Ovary (tissue), 7 donors: ENCODE measurements at regions not wholly inside any gene's neighbourhood (a gene's known extent, or its start where the extent isn't known, plus 50 kb on each side); places are given as distances from the start of the nearest gene placed in this dataset.

ENCODE experiments used
- DNase-seq, 5 donors: peaks; one replicate each; pipeline ENCODE4 v3.0.0-alpha.2; 2019 to 2020
- H3K27ac ChIP-seq, 2 donors: fragments of 200-600 bp; one replicate each; pipeline versions ENCODE4 v1.5.1 to v1.8.0; 2019 to 2022
- H3K27me3 ChIP-seq: fragments of 200-600 bp; one replicate; pipeline ENCODE4 v1.8.0; 2022
- H3K36me3 ChIP-seq: fragments of 200-600 bp; sonication (generic); one replicate; pipeline ENCODE4 v1.5.1; 2019
- H3K4me1 ChIP-seq: one replicate; pipeline ENCODE4 v1.8.1; 2013; ENCODE audit warnings: mild to moderate bottlenecking, moderate library complexity; ENCODE audit not compliant: insufficient read depth
- H3K4me3 ChIP-seq: fragments of 200-600 bp; sonication (generic); one replicate; pipeline ENCODE4 v1.5.1; 2017
- H3K9me3 ChIP-seq, 2 donors: fragments of 200-600 bp in 1 of 2; sonication (generic) in 1 of 2; one replicate each; pipeline versions ENCODE4 v1.5.1 to v1.8.1; 2013 to 2019; ENCODE audit warnings: mild to moderate bottlenecking in 1 of 2, moderate library complexity in 1 of 2
- EP300 ChIP-seq: sonication (generic); formaldehyde crosslinking; IDR thresholded peaks from one replicate; pipeline ENCODE4 v1.6.1; 2017; ENCODE audit warnings: antibody characterized with exemption
- POLR2A ChIP-seq: fragments of 450-650 bp; IDR thresholded peaks from one replicate; pipeline ENCODE4 v1.6.1; 2017; ENCODE audit warnings: antibody characterized with exemption, mild to moderate bottlenecking, moderate library complexity
- WGBS, 3 donors: extraction: QIAGEN DNeasy Blood & Tissue Kit in 1 of 3; methylation state at CpG; one replicate each; pipeline versions ENCODE4 v1.1.5 to v1.1.7; 2013 to 2017; 5-methylcytosine and 5-hydroxymethylcytosine counted together
- intact Hi-C, 4 donors: fragments of 100-400 bp; cut with DNase I; formaldehyde crosslinking; loops; one replicate each; pipeline versions ENCODE4 v1.11.0 to v1.15.1; 2022 to 2023
- TF ChIP-seq, protein P1 (sequence below), 3 donors: fragments of 450-650 bp in 2 of 3; fragments of 200-600 bp in 1 of 3; IDR thresholded peaks; one replicate each; pipeline versions ENCODE4 v1.5.1 to v1.8.0; 2016 to 2022; ENCODE audit warnings: antibody characterized with exemption in 3 of 3, mild to moderate bottlenecking in 1 of 3
- donor health status: DM: no; HTN: no; CAD: no; lungs with moderate emphysema.
- donor health status: DM: no; HTN: no; CAD: no.
- donor health status: Bipolar disorder and iron deficiency.
- donor health status: DM: no; HTN: no; CAD: no.
- donor health status: DM: yes; HTN: yes; CAD: no.

DNA sequence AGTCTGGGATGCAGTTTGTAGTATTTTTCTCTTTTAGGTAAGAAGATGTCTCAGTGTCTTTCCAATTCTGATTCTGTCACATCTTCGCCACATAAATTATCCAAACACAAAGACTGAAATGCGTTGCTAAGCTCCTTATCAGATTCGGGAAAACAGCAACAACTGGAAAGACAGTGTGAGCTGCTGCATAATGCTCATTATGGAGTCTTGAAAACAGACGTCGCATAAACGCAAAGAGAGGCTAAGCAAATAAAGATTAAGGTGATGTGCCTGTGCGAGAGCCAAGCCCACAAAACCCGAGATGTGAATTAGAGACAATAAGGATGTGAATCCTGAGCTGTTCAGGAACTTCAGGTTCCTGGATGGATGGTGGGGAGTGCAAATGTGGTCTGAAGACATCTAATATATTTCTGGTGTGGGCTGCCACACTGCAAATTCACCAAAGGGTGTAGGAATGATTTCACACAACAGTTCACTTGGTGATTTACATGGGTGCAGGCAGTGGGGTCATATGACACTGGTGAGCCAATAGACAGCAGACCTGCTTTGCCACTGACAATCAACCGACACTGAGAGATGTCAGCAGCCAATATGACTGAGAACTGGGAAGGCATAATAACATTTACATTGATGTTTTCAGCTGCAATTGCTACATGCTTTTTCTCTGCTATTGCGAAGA is 195.8 kb downstream of the MTX2 start:
- Histone ChIP-seq H3K27me3 (no peaks in the 10 kb centered on the region), H3K4me1 (no peaks in the 10 kb centered on the region), H3K4me3 (no peak overlapping the region), H3K36me3 (no peaks in the 10 kb centered on the region), H3K9me3 (no peaks in the 10 kb centered on the region), H3K27ac (no peak overlapping the region)
- 74 to 77% (median 75%) methylated on average over 10 of the region's 10 CpGs for WGBS, 3 donors
- DNase-seq, result no peak
- TF ChIP-seq, protein P1, sequence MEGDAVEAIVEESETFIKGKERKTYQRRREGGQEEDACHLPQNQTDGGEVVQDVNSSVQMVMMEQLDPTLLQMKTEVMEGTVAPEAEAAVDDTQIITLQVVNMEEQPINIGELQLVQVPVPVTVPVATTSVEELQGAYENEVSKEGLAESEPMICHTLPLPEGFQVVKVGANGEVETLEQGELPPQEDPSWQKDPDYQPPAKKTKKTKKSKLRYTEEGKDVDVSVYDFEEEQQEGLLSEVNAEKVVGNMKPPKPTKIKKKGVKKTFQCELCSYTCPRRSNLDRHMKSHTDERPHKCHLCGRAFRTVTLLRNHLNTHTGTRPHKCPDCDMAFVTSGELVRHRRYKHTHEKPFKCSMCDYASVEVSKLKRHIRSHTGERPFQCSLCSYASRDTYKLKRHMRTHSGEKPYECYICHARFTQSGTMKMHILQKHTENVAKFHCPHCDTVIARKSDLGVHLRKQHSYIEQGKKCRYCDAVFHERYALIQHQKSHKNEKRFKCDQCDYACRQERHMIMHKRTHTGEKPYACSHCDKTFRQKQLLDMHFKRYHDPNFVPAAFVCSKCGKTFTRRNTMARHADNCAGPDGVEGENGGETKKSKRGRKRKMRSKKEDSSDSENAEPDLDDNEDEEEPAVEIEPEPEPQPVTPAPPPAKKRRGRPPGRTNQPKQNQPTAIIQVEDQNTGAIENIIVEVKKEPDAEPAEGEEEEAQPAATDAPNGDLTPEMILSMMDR (IDR thresholded peaks at IDR 0.05), result no peak
- TF ChIP-seq POLR2A (no peak), EP300 (no peak)
- intact Hi-C loops, result no loop called here

DNA sequence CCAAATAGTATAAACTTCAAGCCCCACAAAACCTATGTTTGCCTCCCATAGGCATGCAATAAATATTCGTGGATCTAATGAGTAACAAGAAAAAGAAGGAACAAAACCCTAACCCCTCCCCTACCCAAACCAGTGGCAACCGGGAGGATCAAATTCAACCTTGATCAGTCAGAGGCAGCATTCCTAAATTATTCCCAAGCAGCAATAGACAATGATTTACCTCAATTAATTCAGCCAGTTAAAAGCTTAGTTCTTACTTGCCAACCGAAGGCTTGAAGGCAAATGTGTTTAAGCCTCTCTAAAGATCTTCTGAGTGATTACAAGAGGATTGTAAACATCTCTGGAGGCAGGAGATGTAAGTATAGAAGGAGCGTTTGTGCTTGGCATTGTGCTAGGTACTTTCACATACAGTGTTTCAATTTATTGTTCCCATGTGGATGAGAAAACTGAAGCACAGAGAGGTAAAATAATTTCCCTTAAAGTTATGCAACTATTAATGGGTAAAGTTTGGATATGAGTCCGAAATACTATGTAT is 197.7 kb downstream of the MTX2 start:
- Histone ChIP-seq H3K4me3 (no peak overlapping the region), H3K4me1 (no peaks in the 10 kb centered on the region), H3K27me3 (no peaks in the 10 kb centered on the region), H3K27ac (no peak overlapping the region), H3K9me3 (no peaks in the 10 kb centered on the region), H3K36me3 (no peaks in the 10 kb centered on the region)
- intact Hi-C loops, result no loop called here
- TF ChIP-seq POLR2A (no peak), EP300 (no peak)
- TF ChIP-seq, protein P1 (IDR thresholded peaks at IDR 0.05), result no peak
- no peak for DNase-seq
- 86 to 92% (median 87%) methylated on average over 5 of the region's 5 CpGs for WGBS, 3 donors

DNA sequence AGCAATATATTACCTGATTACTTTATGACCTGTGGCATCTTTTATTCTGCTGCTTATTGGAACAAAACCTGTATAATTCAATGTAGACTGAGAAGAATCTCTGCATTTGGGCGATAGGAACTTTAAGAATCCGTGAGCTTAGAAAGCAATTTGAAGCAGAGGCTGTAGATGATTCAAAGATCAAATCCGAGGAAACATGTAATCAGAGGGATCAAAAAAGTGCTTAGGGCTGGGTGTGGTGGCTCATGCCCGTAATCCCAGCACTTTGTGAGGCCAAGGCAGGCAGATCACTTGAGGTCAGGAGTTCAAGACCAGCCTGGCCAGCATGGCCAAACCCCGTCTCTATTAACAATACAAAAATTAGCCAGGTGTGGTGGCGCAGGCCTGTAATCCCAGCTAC is 198.4 kb downstream of the MTX2 start:
- TF ChIP-seq, protein P1 (IDR thresholded peaks at IDR 0.05), result no peak
- no peak for TF ChIP-seq POLR2A
- TF ChIP-seq EP300, result no peak
- no peaks in the 10 kb centered on the region for H3K27me3 ChIP-seq
- no peaks in the 10 kb centered on the region for H3K4me1 ChIP-seq
- H3K4me3 ChIP-seq, result no peak overlapping the region
- intact Hi-C loops, result no loop called here
- H3K9me3 ChIP-seq, result no peaks in the 10 kb centered on the region
- WGBS, 3 donors, result 90 to 95% (median 92%) methylated on average over 6 of the region's 6 CpGs
- H3K36me3 ChIP-seq, result no peaks in the 10 kb centered on the region
- no peak overlapping the region for H3K27ac ChIP-seq
- DNase-seq, result no peak

DNA sequence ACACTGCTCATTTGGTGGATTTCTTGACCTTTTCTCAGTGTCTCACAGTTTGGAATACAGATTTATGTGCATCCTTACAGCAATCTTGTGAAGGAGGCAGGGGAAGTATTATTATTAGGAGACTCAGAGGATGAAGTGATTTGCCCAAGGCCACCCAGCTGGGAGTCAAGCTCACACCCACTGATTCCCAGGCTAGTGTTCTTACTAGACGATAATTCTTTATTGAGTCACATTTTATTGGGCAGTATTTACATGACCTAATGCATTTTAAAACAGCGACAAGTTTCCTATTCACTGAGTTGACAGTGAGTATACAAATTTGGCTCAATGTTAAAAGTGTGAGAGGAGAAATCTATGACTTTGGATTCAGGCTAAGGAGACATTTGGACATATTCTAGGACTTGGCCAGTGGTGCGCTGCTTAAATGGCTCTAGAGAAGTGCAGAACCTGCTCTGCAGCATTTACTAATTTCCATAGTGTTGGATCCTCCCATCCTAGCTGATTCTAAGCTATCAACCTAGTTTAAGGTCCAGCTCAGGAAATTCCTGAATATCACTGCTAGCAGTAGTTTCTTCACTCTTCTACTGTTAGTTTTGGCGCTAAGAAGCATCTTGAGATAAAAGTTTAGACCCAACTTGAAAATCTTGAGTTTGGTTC is 199.3 kb downstream of the MTX2 start:
- Histone ChIP-seq H3K9me3 (no peaks in the 10 kb centered on the region), H3K4me3 (no peak overlapping the region), H3K4me1 (no peaks in the 10 kb centered on the region), H3K36me3 (no peaks in the 10 kb centered on the region), H3K27me3 (no peaks in the 10 kb centered on the region), H3K27ac (no peak overlapping the region)
- no peak for TF ChIP-seq EP300
- TF ChIP-seq, protein P1 (IDR thresholded peaks at IDR 0.05), result no peak
- no peak for TF ChIP-seq POLR2A
- no peak for DNase-seq
- intact Hi-C loops, result no loop called here
- 63 to 67% (median 66%) methylated on average over 4 of the region's 4 CpGs for WGBS, 3 donors
